ENCODE measurements at regions not wholly inside any gene's neighbourhood (a gene's known extent, or its start where the extent isn't known, plus 50 kb on each side); places are given as distances from the start of the nearest gene placed in this dataset.

DNA sequence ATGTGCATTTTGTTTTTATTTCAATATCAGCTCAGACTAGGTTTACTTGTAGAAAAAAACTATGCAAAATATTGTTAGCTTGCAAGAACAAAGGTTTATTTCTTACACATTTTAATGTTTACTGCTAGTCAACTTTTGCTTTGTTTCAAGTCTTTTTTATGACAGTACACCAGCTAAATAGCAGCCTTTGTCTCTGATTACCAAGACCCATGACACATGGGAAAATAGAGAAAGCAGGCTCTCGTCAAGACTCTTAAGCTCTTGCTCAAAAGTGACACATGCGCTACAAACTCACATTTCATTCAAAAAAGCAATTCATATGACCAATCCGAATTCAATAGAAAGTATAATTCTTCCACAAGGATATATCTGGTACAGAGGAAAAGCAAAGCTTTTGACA, 642.3 kb upstream of the SLITRK1 start:
- Histone ChIP-seq H3K4me1 (no peaks in the 10 kb centered on the region), H3K4me3 (no peak overlapping the region), H3K27ac (no peak overlapping the region), H3K27me3 (ENCODE audit: insufficient read depth in 3 of 3, low read length in 2 of 3) (no peaks in the 10 kb centered on the region), H3K36me3 (ENCODE audit: insufficient read depth in 1 of 2, low read depth in 1 of 2) (no peaks in the 10 kb centered on the region), H3K9me3 (no peaks in the 10 kb centered on the region)
- TF ChIP-seq, protein P1, sequence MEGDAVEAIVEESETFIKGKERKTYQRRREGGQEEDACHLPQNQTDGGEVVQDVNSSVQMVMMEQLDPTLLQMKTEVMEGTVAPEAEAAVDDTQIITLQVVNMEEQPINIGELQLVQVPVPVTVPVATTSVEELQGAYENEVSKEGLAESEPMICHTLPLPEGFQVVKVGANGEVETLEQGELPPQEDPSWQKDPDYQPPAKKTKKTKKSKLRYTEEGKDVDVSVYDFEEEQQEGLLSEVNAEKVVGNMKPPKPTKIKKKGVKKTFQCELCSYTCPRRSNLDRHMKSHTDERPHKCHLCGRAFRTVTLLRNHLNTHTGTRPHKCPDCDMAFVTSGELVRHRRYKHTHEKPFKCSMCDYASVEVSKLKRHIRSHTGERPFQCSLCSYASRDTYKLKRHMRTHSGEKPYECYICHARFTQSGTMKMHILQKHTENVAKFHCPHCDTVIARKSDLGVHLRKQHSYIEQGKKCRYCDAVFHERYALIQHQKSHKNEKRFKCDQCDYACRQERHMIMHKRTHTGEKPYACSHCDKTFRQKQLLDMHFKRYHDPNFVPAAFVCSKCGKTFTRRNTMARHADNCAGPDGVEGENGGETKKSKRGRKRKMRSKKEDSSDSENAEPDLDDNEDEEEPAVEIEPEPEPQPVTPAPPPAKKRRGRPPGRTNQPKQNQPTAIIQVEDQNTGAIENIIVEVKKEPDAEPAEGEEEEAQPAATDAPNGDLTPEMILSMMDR (IDR thresholded peaks at IDR 0.05), result no peak
- DNase-seq (no peak), ATAC-seq (no peak)
- 54 to 61% (median 59%) methylated on average over 3 of the region's 3 CpGs for WGBS, 3 donors
- intact Hi-C loops (cut with DNase I), result no loop called here

DNA sequence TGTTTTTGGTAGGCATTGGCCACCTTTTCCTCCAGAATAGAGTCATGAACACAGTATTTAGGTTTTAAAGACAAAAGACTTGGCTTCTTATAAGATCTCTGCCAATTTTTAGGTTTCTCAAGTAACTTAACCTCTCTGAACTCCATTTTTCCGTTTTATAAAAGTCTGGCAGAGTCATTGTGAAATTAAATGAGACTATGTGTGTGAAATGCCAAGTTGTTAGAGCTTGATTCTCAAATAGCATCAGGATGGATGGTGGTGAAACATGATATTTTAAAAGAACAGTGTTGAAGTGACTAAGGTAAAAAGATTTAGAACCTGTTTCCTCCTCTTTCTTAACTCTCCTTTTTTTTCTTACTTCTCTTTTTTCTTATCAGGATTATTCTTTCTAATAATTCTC, 617.7 kb upstream of the SLITRK1 start:
- intact Hi-C loops (cut with DNase I), result no loop called here
- H3K4me3 ChIP-seq, result no peak overlapping the region
- TF ChIP-seq, protein P1 (IDR thresholded peaks at IDR 0.05), result no peak
- DNase-seq (no peak), ATAC-seq (no peak)
- no peaks in the 10 kb centered on the region for H3K36me3 ChIP-seq (ENCODE audit: insufficient read depth in 1 of 2, low read depth in 1 of 2)
- 10 to 16% (median 11%) methylated on average over 1 of the region's 1 CpG for WGBS, 3 donors
- H3K27me3 ChIP-seq (ENCODE audit: insufficient read depth in 3 of 3, low read length in 2 of 3), result no peaks in the 10 kb centered on the region
- no peaks in the 10 kb centered on the region for H3K4me1 ChIP-seq
- no peak overlapping the region for H3K27ac ChIP-seq
- no peaks in the 10 kb centered on the region for H3K9me3 ChIP-seq

DNA sequence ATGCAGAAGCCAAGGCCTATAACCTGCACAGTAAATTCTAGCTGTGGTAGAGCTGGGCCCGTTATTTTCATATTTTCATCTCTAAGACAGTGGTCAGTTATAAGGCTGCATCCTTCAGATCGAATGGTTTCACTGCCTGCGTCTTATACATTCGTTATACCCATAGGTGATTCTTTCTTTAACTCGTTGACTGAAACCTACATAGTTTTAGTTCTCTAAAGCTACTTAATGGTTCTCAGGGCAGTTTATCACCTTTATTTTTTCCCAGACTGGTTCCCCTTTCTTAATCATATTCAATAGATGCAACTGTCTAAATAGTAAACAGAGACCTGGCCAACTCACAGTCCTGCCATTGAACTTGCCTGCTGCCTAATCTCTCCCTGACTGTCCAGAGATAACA, 615.3 kb upstream of the SLITRK1 start:
- TF ChIP-seq, protein P1 (IDR thresholded peaks at IDR 0.05), result no peak
- DNase-seq, result no peak
- Histone ChIP-seq H3K9me3 (no peaks in the 10 kb centered on the region), H3K27ac (no peak overlapping the region), H3K27me3 (ENCODE audit: insufficient read depth in 3 of 3, low read length in 2 of 3) (no peaks in the 10 kb centered on the region), H3K36me3 (ENCODE audit: insufficient read depth in 1 of 2, low read depth in 1 of 2) (no peaks in the 10 kb centered on the region), H3K4me3 (no peak overlapping the region), H3K4me1 (no peaks in the 10 kb centered on the region)
- 78 to 83% (median 82%) methylated on average over 5 of the region's 5 CpGs for WGBS, 3 donors
- intact Hi-C loops (cut with DNase I), result no loop called here
- no peak for ATAC-seq

DNA sequence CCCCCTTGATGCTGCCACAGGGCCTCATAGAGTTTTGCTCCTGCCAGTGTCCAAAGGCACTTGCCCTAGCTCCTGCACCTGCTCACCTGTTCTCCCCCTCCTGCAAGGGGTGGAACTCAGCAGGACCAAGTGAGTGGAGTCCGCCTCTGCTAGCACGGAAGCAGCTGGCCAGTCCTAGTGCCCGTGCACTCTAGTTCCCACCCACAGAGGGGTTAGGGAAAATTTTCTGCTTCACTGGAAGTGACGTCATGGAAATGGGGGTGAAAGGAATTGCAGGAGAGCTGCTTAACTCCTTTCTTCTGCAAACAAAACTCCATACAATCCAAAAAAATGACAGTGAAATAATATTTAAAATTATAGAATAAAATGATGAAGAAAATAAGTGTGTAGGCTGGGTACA, 609.7 kb upstream of the SLITRK1 start:
- 52 to 66% (median 64%) methylated on average over 4 of the region's 4 CpGs for WGBS, 3 donors
- Histone ChIP-seq H3K4me1 (no peaks in the 10 kb centered on the region), H3K27ac (no peak overlapping the region), H3K27me3 (ENCODE audit: insufficient read depth in 3 of 3, low read length in 2 of 3) (no peaks in the 10 kb centered on the region), H3K36me3 (ENCODE audit: insufficient read depth in 1 of 2, low read depth in 1 of 2) (no peaks in the 10 kb centered on the region), H3K9me3 (no peaks in the 10 kb centered on the region), H3K4me3 (no peak overlapping the region)
- TF ChIP-seq, protein P1 (IDR thresholded peaks at IDR 0.05), result no peak
- intact Hi-C loops (cut with DNase I), result no loop called here
- DNase-seq, result no peak
- no peak for ATAC-seq

DNA sequence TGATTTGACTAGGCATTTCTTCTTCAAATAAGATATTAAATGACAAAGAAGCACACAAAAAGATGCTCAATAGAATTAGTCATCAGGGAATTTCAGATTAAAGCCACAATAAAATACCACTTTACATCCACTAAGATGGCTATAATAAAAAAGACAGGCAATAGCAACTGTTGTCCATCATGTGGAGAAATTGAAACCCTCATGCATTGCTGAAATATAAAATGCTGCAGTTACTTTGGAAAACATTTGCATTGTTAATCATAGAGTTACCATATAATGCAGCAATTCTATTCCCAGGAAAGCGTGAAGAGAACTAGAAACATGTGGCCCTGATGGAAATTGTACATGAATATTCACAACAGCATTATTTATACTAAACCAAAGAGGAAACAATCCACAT, 605.5 kb upstream of the SLITRK1 start:
- WGBS, 3 donors, result 39 to 55% (median 47%) methylated on average over 1 of the region's 1 CpG
- H3K9me3 ChIP-seq, result no peaks in the 10 kb centered on the region
- H3K36me3 ChIP-seq (ENCODE audit: insufficient read depth in 1 of 2, low read depth in 1 of 2), result no peaks in the 10 kb centered on the region
- DNase-seq (no peak), ATAC-seq (no peak)
- no peak overlapping the region for H3K4me3 ChIP-seq
- H3K27ac ChIP-seq, result no peak overlapping the region
- TF ChIP-seq, protein P1 (IDR thresholded peaks at IDR 0.05), result no peak
- intact Hi-C loops (cut with DNase I), result no loop called here
- H3K4me1 ChIP-seq, result no peaks in the 10 kb centered on the region
- H3K27me3 ChIP-seq (ENCODE audit: insufficient read depth in 3 of 3, low read length in 2 of 3), result no peaks in the 10 kb centered on the region
